Tibial nerve (tissue), 4 donors: ENCODE measurements at regions not wholly inside any gene's neighbourhood (a gene's known extent, or its start where the extent isn't known, plus 50 kb on each side); places are given as distances from the start of the nearest gene placed in this dataset.

ENCODE experiments used
- CTCF ChIP-seq, 5 experiments: fragments of 200-600 bp in 3 of 5; fragments of 450-650 bp in 2 of 5; sonication (generic) in 3 of 5; IDR thresholded peaks; one replicate each; pipeline ENCODE4 v1.5.1; 2016 to 2019; ENCODE audit warnings: antibody characterized with exemption in 5 of 5, mild to moderate bottlenecking in 3 of 5, moderate library complexity in 2 of 5
- EP300 ChIP-seq, 2 donors: sonication (generic); formaldehyde crosslinking; IDR thresholded peaks; one replicate each; pipeline ENCODE4 v1.6.1; 2017; ENCODE audit warnings: antibody characterized with exemption in 2 of 2, mild to moderate bottlenecking in 1 of 2

- no peak for TF ChIP-seq CTCF (IDR thresholded peaks at IDR 0.05)
- no peak for TF ChIP-seq EP300 (IDR thresholded peaks at IDR 0.05)
Measured at GRCh38 chr2:183729380-183729779, 605.1 kb downstream of the NUP35 start.
